HG02852 (cell line): ENCODE measurements at regions not wholly inside any gene's neighbourhood (a gene's known extent, or its start where the extent isn't known, plus 50 kb on each side); places are given as distances from the start of the nearest gene placed in this dataset.

Source experiments
- ATAC-seq: cut with Tn5 transposase; IDR thresholded peaks from one replicate; pipeline ENCODE4 v1.9.1; 2021; ENCODE audit warnings: mild to moderate bottlenecking, moderate library complexity; ENCODE audit not compliant: unreplicated experiment

DNA sequence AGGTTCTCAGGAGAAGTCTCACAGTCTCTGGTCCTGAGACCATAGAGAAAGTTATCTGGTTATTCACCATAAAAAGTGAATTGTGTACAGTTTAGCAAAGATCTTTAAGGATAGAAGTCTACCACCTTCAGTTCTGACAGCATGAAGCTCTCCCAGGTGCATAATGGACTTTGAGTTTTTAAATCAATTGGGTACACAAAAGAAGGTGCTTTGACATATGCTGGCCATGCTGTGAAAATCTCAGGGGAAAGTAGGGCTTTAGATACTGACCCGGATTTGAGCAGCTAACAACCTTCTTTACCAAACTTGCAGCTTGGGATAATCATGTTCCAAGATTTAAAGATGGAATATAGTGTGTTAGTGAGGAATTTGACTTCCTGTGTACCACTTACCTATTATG is 264.2 kb downstream of the ZSWIM6 start:
- ATAC-seq: no peak

DNA sequence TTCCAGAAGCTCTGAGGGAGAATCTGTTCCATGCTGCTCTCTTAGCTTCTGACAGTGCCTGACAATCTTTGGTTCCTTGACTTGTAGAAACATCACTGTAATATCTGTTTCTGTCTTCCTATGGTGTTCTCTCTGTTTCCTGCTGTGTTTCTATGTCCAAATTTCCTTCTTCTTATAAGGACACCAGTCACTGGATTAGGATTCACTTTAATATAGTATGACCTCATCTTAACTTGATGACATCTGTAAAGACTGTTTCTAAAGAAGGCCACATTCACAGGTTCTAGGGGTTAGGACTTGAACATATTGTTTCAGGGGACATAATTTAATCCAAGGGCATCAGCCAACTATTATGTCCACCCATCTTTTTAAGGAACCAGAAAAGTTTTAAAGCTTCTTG is 265.6 kb downstream of the ZSWIM6 start:
- ATAC-seq: no peak

DNA sequence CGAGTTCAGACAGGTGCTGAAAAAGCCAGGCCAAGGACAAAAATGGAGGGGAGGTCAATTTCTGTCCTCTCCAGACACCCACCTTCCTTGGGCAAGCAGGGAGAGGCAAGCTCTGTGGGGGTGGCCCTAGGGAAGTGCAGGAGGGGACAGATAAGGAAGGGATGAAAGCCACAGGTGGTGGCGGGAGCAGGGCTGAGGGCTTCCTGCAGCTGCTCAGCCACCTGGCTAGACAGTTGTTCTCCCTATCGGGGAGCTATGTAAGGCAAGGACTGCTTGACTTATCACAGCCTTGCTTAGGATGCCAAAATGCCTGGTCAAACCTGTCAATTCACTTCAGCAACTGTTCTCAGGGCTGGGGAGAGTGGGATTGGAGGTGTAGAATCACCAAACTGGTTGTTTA is 266.1 kb downstream of the ZSWIM6 start:
- ATAC-seq: no peak

DNA sequence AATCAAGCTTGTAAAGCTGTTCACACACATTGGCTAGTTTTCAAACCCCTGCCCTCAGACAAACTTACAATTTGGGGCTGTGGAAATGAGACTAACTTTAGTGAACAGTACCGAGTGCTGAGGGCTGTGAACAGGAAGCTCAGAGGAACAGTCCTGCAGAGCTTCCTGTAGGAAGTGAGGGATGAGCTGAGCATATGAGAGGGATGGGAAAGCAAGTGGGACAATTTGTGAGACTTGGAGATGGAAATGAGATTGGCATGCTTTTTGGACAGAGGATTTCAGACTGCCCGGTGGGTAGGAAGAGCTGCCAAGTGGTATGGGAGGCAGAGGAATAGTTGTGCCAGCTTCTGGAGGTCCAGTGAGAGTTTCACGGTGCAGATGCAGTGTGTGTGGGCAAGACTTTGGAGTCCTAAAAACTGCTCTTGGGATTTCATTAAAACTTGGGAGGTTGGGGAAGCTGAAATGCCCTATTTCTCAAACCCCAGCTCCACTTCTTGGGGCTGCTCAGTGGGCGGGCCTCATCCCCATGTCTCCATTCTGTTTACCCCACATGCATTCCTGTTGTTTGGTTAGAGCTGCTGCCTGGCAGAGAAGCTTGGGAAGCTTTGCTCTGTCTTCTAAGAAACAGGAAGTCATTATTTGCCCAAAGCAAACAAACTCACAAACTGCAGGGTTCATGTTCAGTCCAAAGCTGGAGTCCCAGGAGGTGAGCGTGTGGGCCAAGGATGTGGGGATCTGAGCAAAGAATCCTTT is 267.5 kb downstream of the ZSWIM6 start:
- no peak for ATAC-seq

DNA sequence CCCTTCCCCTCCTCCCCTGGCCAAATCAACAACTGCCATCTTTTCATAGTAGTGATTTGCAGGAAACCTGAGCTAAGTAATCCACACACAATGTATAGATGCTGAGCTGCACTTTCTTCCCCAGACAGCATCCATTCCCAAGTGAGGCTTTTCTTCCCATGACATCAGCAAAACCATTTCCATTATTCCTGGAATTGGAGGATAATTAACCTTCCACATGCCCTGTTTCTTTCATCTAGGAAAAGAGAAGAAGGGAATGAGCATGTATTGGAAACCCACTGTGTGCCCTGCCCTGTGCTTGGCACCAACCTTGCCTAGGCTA is 268.0 kb downstream of the ZSWIM6 start:
- ATAC-seq: no peak

DNA sequence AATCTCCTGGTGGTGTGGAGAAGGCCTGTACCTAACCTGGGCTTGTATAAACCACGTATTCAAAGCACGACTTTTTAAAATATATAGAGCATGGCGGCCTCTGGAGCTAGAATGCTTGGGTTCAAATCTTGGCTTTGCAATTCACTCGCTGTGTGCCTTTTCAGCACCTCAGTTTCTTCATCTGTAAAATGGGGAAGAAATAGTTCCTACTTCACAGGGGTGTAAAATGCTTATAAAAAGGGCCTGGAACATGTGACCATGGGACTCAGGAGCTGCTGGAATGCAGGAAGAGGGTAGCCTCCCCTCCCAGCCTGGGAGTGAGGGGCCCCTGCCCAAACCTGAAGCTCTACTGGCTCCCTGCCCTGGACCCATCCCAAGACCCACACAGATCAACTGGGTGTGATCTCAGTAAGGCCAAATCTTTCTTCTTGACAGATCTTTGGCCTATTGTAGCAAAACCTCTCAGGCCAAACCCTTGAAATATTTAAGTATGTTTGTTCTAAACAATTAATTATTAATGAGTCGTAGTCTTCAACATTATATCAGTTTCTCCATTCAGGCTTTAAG is 269.0 kb downstream of the ZSWIM6 start:
- no peak for ATAC-seq

DNA sequence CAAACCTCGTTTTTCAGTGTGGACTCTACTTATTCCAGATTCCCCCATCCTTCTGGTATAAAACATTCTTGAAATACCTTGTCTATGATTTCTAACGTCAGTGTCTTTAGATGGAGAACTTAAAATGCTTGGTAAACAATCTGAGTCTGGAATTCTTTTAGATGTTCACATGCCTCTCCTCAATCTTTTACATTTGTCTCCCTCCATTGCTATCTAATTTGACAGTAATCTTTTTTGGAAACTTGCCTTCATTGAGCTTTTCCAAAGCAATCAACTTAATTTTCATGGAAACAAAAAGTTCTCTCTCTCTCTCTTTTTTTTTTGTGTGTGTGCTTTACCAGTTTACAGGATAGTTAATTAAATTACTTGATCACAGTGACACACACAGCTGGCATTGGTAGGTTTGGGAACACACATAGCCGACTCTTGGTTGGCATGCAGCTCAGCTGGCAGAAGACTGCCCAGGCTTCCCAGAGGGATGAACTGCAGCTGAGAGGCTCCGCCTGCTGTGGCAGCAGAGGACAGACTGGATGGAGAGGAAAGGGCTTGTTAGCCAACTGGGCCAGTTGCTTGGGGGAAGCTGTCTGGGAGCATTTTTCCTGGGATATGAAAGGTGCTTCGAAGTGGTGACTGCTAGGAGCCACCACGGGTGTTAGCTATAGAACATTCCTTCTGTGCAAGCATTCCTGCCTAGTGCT is 271.3 kb downstream of the ZSWIM6 start:
- no peak for ATAC-seq

DNA sequence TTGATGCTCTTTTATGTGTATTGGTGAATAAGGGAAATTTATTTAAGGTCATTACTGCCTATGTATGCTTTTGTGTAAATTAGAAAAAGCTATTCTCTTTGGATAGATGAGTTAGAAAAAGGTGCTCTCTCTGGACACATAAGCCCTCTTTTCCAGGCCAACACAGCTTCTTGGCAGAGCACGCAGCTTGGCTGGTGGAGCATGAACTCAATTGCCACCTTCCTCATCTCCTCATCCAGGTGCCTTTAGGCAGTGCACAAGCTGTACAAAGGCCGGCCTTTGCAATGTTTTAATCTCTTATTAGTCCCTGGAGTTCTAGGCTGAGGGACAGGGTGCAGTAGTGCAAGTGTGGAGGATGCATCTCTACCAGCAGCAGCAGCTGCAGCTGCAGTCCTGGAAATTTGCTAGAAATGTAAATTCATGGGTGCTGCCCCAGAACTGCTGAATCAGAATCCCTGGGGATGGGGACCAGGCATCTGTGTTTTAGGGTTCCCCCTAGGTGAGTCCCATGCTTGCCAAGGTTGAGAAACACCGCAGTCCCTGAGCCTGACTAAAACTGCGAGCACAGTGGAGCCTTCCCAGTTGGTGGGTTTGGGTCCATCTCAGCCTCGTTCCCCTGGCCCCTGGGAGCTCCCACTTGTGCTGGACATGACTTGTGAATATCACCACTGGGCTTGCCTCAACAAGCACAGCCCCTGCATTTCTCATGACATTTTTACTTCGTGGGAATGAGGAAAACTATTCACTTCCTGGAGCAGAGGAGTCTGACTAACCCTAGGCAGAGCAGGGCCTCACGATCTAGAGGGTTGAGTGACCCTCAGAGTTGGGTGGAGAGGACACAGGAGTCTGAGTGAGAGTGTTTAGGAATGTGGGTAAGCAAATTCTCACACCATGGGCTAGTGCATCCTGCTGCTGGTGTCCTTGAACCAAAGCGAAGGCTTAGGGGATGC is 272.3 kb downstream of the ZSWIM6 start:
- ATAC-seq: no peak

DNA sequence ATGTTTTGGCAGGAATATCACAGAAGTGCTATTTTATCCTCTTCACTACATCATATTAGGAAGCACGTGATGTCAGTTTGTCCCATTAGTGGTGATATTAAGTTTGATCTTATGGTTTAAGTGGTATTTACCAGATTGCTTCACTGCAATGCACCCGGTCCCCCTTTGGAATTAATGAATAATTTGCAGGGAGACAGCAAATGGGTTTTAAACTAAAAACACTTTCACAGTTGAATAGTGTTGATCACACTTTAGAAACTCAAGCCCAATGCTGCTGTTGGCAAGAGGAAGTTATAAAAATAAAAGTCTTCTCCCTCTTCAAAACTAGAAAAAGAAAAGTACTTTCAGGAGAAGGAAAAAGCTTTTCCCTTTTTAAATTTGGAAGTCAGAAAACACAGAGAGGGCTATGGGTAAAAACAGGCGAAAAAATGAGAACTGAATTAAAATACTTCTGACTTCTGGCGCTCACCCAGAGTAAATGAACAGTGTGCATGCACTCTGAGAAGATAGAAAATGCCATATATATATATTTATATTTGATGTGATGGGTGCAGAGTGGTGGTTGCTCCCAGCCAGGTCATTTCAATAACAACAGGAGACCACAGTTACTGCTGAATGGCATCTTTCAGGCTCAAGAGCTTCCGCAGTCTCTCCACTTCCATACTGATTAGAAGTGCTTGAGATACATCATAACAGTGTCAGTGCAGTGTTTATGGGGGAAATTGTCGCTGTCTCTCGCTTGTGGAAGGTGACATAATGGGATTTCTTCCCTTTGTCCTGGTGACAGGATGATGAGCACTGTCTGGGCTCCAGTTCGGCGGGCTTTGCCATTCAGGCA is 278.0 kb downstream of the ZSWIM6 start:
- no peak for ATAC-seq

DNA sequence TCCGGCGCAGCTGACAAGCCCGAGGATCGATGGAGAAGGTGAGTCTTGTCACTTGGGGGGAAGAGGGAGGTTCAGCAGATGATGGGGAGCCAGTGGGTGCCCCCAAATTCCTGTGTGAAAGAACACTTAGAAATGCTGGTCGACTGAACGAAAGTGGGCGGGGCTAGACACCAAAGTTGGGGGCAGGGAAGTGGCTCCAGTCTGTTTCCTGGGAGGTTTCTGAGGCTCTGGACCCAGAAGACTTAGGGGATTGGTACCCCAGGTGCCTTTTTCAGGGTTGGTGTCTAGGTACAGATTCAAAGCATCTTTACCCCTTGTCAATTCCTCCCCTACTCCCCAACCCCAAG is 278.6 kb downstream of the ZSWIM6 start:
- ATAC-seq: no peak

DNA sequence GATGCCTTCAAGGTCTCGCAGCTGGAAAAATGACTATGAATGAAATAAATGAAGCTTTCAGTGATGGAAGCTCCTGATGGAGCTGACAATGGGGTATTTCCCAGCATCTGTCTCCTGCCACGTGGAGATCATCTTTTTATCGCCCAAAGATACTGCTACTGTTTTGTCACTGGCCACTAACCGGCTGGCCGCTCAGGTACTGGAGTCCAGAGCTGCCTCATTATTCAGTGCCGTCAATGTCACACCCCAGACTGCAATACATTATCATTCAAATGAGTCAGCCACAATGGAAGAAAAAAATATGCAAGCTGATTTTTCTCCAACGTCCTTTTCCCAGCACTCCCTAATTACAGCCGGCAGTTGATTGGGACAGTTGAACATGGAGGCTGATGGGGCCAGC is 280.4 kb downstream of the ZSWIM6 start:
- ATAC-seq: no peak

DNA sequence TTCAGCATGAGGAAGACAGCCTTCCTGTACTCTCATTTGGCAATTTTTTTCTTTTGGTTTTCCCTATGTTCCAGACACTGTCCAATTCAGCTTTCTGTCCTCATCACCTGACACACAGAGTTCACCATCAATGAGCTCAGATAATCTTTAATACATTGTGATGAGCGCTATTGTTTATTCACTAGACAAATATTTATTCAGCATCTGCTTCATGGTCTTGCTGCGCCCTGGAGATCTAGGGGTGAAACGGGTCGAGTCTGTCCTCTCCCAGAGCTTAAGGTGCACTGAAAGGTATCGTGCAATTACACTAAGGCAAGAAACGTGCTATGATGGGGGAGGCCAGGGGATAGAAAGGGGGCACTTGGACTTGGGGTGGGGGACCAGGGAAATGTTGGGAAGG is 281.6 kb downstream of the ZSWIM6 start:
- ATAC-seq: no peak

DNA sequence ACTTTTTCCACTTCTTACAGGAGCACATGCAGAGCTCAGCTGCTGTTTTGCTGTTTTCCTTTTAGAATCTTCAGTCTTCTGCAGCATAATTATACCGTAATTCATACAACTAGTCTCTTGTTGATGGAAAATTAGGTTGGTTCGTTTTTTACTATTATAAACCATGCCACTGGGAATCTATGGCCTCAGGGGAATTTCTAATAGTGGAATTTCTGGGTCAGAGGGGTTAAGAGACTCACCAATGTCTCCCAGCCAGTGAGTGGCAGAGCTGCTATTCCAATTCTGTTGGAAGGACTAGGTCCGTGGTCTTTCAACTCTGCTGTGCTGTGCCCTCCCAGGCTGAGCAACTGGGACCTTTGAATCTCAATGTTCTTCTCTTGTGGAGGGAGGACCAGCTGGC is 282.5 kb downstream of the ZSWIM6 start:
- ATAC-seq: no peak

DNA sequence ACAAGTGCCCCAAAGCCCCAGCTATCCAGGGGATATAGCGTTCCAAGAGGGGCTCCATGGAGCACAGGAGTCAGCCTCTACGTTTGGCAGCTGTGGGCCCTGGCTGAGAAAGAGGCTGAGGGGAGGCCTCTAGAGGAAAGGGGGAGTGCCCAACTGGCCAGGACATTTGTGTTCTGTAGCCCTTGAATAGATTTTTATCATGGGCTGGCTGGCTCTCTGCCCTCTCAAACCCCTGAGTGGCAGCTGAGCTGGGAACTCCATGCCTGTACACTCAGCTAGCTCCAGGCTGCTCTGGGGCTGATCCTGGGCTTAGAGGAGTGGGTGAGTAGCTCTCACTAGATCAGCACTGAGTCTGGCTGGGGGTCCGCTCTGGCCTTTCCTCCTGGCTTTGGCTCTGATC is 285.0 kb downstream of the ZSWIM6 start:
- ATAC-seq: no peak

DNA sequence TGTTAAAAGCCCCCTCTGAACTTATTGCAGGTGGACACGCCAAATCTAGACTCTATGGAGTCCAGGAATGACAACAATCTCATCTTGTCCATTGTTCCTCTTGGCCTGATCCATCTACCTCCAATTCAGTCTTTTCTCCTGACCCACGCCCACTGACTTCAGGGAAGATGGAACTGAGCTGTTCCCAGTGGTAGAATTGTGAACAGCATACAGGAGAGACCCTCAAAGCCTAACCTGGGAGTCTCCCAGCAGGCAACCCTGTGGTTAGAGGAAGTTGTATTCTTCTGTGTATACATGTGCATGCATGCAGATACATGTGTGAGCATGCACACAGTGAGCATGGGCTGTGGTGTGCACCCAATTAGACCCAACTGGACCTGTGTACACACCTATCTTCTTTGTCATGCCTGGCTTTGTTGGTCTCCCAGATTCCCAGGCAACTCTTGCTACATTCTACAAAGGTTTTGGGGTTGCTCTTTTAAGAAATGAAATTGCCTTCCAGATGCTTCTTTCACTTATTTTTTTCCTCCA is 286.0 kb downstream of the ZSWIM6 start:
- no peak for ATAC-seq

DNA sequence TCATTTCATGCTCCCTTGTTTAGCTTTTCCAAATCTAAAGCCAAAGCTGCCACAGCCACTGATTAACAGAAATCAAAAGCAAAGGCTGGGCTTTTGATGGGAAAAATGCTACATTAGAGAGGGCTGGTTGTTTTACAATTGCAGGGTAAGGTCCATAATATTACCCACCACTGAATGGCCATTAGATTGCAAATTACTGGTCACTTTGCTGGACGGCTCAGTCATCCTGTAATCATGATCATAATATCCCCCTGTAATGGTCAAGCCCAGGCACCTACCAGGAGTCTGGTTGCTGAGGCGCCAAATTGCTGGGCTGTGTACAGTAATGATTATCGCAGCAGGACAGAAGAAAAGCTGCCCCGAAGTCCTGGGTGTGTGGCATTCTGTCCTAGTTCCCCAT is 286.5 kb downstream of the ZSWIM6 start:
- no peak for ATAC-seq

DNA sequence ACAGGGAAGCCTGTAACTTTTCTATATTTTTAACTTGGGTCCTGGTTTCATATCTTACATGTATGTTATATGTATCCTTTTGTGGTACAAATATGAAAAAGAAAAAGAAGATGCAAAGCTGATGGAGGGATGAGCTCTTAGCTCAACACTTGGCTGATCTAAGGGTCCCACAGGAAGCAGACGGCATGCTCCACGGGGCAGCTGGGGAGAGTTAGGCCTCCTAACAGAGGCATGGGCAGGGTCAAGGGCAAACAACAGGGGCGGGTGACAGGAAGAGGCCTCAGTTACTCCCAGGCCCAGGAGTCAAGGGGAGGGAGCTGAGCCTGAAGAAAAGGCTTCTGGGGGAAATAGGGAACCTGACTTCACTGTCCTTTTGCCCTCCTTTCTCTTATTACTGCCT is 287.2 kb downstream of the ZSWIM6 start:
- no peak for ATAC-seq

DNA sequence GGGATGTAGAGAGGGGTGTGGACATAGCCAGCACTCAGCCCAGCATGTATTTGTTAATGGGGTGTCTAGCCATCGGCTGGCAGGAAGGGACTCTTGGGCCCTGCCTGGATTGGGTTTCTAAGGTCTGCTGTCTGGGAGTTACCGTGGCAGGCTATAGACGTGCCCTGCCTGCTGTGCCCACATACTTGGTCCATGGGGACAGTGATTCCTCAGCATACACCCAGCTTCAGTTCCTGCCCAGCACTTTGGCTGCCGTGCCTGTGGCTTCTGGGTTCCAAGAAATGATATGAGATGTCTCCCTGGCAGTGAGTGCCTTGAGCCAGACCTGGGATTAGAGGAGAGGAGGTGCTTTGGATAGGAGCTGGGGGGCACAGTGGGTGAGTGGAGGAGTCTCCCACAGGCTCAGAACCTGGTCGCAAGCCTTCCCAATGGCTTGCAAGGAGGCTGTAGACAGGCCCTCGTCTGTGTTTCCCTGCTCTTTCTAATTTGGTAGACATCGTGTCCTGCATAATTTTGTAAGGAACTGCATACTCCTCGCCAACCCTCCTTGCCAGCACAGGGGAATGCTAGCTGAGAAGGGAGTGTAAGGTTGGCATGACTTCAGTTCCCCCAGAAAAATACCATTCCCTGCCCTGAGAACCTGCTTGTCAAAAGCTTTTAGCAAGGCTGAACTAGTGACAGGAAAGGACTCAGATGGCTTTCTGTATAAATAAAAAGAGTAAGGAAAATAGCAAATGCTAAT is 287.9 kb downstream of the ZSWIM6 start:
- ATAC-seq: no peak

DNA sequence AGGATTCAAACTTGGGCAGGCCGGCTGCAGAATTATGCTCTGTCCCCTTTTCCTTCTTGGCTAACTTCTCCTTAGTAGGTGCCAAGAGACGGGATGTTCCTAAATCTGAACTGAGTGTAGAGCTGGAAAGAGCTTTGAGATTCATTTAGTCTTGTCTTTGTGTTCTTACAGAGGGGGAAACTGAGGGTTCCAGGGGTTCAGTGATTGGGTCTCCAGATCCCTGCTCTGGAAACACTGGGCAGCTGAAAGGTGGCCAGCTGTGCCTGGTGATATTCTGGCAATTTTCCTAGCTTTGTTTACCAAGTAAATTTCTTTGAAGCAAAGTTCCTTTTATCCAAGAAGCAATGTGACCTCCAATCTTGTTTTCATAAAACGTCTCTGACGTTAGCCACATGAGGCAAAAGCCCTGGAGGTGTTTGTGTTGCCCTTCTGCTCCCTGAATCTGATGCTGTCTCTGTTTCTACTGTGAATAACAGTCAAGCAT is 288.7 kb downstream of the ZSWIM6 start:
- no peak for ATAC-seq
